Kidney epithelial cell (primary cell): ENCODE measurements at regions not wholly inside any gene's neighbourhood (a gene's known extent, or its start where the extent isn't known, plus 50 kb on each side); places are given as distances from the start of the nearest gene placed in this dataset.
A peak's percentile ranks its signal among the peaks of the same experiment; 100 is the strongest.
"Not testable (repeated sequence)": the region's sequence is repeated elsewhere in the genome, so short reads cannot be mapped to it uniquely, and the experiment has no call there.

Experiments used
- DNase-seq: peaks from one replicate; pipeline ENCODE4 v3.0.0-alpha.2; 2010; ENCODE audit warnings: low read depth
- H3K27me3 ChIP-seq: 2 replicates; pipeline ENCODE4 v1.6.0; 2011; ENCODE audit warnings: low read length; ENCODE audit not compliant: control insufficient read depth, insufficient read depth
- H3K36me3 ChIP-seq: 2 replicates; pipeline ENCODE4 v1.5.1; 2011; ENCODE audit warnings: low read length; ENCODE audit not compliant: control insufficient read depth, insufficient read depth
- H3K4me3 ChIP-seq: 2 replicates; pipeline ENCODE4 v1.5.1; 2011; ENCODE audit warnings: low read depth, mild to moderate bottlenecking, control low read depth, low read length
- CTCF ChIP-seq: IDR thresholded peaks from 2 replicates; pipeline ENCODE4 v1.5.1; 2011; ENCODE audit warnings: mild to moderate bottlenecking, moderate library complexity, low read length, control low read depth, inconsistent platforms; ENCODE audit not compliant: insufficient read depth, poor library complexity, severe bottlenecking

DNA sequence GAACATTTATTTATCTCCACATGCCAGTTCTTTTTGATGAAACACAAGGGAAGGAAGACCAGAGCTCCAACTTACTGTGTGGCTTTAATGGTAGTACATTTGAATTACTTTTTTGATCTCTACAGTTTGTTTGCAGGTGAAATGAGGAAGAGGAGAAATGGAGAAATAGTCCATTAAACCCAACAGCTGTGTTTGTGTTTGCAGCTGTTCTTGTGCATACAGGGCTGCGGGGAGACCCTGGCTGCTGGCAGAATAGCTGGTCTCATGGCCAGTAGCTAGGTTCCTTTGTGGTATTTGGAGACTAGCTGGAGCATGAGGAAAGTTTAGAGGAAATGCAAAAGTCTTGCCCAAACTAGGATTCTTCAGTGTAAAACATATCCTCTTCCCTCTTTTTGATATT is 374.8 kb downstream of the GPAT3 start:
- TF ChIP-seq CTCF = no peak
- no peaks in the 10 kb centered on the region for H3K27me3 ChIP-seq
- no peak for DNase-seq
- H3K4me3 ChIP-seq = no peak overlapping the region
- H3K36me3 ChIP-seq = no peaks in the 10 kb centered on the region

- Histone ChIP-seq H3K27me3 (no peaks in the 10 kb centered on the region), H3K36me3 (no peaks in the 10 kb centered on the region), H3K4me3 (no peak overlapping the region)
- no peak for TF ChIP-seq CTCF
- no peak for DNase-seq
These were observed 370.7 kb downstream of the GPAT3 start for GRCh38 chr4:83906561-83906960.

DNA sequence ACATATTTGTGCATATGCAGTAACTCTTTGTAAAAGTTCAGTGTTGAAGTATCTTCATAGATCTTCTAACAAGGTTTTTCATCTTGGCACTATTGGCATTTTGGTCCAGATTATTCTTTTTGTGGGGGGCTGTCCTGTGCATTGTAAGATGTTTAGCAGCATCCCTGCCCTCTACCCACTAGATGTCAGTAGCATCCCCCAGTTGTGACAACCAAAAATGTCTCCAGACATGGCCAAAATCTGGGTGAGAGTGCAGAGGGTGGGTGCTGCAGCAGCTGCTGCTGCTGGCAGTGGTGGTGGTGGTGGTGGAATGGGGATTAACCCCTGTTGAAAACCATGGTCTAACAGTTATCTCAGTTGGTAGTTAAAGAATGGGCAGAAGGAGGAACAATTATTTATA is 370.0 kb downstream of the GPAT3 start:
- peak; percentile 23 for TF ChIP-seq CTCF
- Histone ChIP-seq H3K4me3 (no peak overlapping the region), H3K36me3 (no peaks in the 10 kb centered on the region), H3K27me3 (no peaks in the 10 kb centered on the region)
- no peak for DNase-seq

DNA sequence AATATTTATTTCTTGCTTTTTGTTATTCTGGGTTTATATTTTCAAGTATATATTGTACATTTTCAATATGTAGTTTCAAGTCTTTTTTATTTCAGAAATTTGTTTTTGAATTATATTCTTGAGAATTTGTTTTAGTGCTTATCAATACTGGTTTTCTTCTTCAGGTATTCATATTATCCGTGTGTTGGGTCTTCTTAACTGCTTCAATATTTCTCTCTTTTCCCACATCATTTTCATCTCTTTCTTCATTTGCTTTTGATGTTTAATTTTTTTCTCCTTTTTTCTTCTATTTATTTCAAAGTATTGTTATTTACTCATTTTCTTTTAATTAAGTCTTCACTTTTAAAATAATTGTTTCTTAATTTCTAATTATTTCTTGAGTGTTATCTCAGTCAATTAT is 367.8 kb downstream of the GPAT3 start:
- not testable (repeated sequence) for H3K36me3 ChIP-seq, H3K27me3 ChIP-seq, DNase-seq, H3K4me3 ChIP-seq

DNA sequence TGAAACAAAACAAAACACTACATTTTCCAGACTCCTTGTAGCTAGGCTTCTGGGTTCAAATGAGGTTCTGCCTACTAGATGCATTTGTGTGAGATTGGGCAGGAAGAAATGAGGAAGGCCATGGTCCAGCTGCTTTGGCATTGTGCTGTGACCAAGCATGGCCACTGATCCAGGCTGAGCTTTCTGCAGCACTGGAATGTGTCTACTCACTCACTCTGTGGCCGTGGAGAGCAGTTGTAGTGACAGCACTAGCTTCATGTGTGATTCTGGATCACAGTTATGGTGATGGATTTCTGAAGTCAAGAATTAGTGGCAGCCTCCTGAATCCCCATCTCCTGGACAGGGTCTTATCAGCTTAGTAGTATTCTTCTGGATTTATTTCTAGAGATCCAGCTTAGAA is 358.9 kb downstream of the GPAT3 start:
- no peak for TF ChIP-seq CTCF
- Histone ChIP-seq H3K36me3 (no peaks in the 10 kb centered on the region), H3K4me3 (no peak overlapping the region), H3K27me3 (no peaks in the 10 kb centered on the region)
- DNase-seq = no peak

DNA sequence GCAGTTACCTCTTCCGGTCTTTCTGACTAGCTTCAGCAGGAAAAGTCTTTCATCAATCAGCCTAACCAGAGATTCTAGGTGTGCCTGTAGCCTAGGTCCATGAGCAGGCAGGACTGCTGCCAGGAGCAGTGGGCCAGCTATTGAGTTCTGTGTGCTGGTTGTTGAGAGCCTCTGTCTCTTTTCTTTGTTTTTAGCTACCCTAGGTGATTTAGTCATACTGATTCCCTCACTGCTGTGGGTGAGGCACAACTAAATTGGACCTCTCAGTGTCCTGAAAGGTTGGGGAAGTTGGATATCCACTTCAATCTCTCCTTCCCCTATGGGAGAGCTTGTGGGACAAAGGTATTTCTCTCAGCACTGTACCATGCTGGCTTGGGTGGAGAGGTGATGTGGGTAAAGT is 354.9 kb downstream of the GPAT3 start:
- no peak overlapping the region for H3K4me3 ChIP-seq
- no peak for DNase-seq
- TF ChIP-seq CTCF = no peak
- no peaks in the 10 kb centered on the region for H3K27me3 ChIP-seq
- no peaks in the 10 kb centered on the region for H3K36me3 ChIP-seq
